CD4-positive, alpha-beta T cell treated with Interleukin-10 for 1 hour (primary cell): ENCODE measurements at regions not wholly inside any gene's neighbourhood (a gene's known extent, or its start where the extent isn't known, plus 50 kb on each side); places are given as distances from the start of the nearest gene placed in this dataset.
A peak's percentile ranks its signal among the peaks of the same experiment; 100 is the strongest.
"Not testable (repeated sequence)": the region's sequence is repeated elsewhere in the genome, so short reads cannot be mapped to it uniquely, and the experiment has no call there.

ENCODE experiments used
- DNase-seq: peaks from one replicate; pipeline ENCODE4 v3.0.0-alpha.2; 2020

DNA sequence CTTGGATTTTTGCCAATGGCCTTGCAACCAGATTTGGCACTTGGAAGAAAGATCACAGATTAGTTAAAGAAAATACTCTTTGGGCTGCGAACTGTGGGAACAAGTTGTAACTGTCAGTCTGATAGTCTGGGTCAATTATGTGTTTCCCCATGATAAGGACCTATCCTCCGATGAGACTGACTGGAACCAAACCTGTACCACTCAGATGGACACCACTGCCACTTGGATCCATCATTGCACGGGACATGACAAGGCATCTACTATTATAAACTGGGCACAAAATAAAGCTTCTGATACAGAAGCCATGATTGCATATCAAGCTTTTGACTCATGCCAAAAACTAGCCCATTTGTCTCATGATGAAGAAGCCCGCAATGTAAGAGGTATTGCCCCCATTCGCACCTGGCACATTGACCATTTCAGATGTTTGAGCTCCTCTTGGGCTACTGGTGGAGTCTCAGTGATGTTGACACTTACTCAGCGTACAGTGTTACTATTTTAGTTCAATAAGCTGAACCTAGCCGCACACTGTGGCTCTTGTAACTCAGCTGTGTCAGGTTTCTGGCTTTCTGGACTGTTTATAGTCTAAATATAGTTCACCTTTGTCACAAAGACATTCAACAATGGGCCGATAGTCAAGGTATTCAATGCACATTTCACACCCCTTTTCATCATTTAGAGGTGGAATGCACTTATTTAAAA, 179.8 kb upstream of the RBBP8 start:
- no peak for DNase-seq

DNA sequence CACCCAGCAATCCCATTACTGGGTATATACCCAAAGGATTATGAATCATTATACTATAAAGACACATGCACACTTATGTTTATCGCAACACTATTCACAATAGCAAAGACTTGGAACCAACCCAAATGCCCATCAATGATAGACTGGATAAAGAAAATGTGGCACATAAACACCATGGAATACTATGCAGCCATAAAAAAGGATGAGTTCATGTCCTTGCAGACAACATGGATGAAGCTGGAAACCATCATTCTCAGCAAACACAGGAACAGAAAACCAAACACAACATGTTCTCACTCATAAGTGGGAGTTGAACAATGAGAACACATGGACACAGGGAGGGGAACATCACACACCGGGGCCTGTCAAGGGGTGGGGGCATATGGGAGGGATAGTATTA, 169.1 kb upstream of the RBBP8 start:
- not testable (repeated sequence) for DNase-seq

DNA sequence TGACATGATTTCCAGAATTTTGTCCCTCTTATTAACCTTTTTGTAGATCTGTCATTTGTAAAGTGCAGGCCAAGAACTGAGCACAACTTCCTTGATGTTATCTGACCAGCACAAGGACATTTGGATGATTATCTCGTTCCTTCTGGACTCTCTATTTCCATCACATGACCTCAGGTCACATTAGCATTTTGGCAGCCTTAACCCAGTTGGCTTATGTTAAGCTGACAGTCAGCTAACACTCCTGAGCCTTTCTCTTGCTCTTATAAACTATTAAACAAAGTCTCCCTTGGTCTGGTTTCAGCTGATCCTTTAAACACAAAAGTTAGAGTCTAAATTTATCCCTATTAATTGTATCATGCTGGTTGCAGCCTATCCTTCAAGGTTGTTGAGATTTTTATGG, 167.2 kb upstream of the RBBP8 start:
- DNase-seq, result no peak

GRCh38 chr18:22767653-22768052, 165.5 kb upstream of the RBBP8 start:
- no peak for DNase-seq

GRCh38 chr18:22773944-22774343, 159.2 kb upstream of the RBBP8 start:
- DNase-seq, result no peak

GRCh38 chr18:22778996-22779395, 154.1 kb upstream of the RBBP8 start:
- DNase-seq, result no peak

DNA sequence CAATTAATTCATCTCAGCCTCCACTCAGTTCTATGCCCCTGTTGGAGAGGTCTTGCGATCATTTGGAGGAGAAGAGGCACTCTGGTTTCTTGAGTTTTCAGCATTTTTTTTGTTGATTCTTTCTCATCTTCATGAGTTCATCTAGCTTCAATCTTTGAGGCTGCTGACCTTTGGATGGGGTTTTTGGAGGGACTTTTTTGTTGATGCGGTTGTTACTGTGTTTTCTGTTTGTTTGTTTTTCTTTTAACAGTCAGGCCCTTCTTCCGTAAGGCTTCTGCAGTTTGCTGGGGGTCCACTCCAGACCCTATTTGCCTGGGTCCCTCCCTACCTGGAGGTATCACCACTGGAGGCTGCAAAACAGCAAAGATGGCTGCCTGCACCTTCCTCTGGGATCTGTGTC, 149.9 kb upstream of the RBBP8 start:
- DNase-seq, result no peak

DNA sequence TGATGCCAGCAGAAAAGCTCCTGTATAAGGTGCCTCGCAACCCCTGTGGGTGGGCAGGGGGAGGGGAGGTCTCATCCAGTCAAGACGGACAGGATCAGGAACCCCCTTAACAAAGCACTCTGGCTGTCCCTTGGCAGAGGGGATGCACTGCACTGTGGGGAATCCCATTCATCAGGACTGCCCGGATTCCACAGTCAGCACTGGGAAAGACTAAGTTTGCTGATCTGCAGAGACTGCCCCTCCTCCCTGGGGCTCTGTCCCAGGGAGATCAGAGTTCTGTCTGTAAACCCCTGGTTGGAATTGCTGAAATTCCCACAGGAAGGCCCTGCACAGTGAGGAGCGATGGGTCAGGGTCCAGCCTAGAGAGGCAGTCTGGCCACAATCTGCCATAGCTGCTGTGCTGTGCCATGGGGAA, 149.5 kb upstream of the RBBP8 start:
- DNase-seq, result no peak

- no peak for DNase-seq
Observed at GRCh38 chr18:22789052-22789451, 144.1 kb upstream of the RBBP8 start.

- DNase-seq, result no peak
Observed at GRCh38 chr18:22789600-22789999, 143.5 kb upstream of the RBBP8 start.

GRCh38 chr18:22790545-22791309, 142.4 kb upstream of the RBBP8 start:
- no peak for DNase-seq

- DNase-seq, result no peak
Observed at GRCh38 chr18:22791310-22791610, 141.9 kb upstream of the RBBP8 start.

DNA sequence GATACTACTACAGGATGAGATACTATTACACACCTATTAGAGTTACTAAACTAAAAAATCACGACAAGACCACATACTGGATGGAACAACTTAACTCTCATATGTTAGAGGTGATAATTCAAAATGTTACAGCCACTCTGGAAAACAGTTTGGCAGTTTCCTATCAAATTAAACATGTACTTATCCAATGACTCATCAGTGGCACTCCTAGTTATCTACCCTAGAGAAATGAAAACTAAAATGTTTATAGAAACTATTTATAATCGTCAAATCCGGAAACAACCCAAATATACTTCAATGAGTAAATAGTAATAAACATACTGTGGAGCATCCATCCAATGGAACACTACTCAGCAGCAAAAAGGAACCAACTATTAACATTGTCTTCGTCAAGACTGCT, 137.0 kb upstream of the RBBP8 start:
- no peak for DNase-seq

- DNase-seq, result no peak
Observed at GRCh38 chr18:22800551-22800951, 132.6 kb upstream of the RBBP8 start.

DNA sequence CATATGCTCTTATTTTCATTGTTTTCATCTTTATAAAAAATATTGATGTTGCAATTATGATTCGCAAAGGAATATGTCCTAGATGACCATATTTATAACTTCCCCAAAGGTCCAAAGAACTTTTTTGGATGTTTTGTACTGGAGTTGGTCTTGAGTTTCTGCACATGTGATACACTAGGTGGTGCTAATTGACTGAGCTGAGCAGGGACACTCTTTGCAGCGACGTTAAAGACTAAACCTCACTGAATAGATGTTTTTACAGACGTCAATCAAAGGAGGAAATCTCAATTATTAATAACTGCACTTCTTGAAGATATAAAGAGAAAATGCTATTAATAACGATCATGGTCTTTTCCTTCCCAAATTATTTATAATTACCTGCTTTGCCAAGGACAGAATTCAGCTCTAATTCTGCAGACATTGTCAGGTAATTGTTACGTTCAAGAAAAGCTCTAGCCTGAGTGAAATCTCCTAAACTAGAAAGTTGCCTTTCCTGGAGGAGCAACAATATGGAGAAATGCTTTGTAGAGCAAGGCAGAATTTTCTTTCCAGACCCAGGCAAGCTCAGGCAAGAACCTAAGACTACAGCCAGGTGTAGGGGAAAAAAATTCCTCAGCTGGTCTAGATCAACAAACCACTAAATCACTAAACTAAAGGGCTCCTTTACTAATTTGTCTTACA, 119.3 kb upstream of the RBBP8 start:
- peak; percentile 15 for DNase-seq

DNA sequence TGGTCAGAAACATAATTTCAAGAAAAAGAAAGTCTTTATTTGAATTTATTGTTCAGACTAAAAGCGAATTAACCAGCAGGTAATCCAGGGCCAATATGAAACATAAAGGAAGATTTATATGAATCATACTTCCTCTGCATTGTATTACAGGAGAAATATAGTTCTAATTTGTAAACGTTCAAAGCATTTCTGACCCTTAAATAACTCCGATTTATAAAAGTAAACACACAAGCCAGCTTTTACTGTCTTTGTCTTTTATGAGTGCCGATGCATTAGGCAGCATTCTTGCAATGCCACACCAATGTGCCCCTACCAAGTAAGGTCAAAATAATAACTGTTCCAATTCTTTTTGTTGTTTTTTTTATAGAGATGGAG, 118.8 kb upstream of the RBBP8 start:
- no peak for DNase-seq

DNA sequence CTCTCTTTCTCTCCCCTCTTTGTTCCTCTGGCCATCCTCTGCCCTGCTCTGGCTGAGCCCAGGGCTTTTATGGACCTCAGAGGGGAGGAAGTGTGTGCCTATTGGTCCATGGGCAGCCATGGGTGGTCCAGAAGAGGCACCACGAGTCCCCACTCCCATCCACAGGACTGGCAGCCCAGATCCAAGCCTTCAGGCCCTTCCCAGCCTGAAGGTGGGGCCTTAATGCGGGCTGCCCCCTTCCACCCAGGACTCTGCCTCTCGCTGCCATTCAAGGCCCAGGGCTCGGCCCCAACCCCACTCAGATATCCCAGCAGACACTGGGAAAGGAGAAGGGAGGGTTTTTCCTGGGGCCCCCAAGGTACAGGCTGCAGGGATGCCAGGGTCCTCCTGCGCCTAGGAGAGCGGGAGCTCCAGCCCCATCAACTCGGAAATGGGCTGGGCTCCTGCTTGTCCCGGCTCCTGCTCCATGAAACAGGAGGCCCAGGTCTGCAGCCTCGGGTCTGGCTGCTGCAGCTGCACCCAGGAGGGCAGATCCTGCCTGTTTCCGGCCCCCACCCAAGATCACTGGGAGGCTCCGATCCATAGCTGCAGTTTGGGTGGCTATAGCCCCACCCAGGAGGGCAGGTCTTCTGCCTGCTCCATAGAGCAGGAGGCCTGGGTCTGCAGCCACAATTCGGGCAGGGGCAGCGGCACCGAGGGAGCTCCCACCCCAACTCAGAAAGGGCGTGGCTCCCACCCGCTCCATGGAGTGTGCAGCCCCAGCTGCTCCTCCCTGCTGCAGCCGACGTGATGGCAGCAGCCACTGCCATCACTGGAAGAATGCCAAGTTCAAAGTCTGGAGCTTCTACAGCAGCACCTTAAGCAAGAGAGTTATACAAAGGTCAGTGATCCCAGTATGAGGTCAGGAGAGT, 116.6 kb upstream of the RBBP8 start:
- no peak for DNase-seq

DNA sequence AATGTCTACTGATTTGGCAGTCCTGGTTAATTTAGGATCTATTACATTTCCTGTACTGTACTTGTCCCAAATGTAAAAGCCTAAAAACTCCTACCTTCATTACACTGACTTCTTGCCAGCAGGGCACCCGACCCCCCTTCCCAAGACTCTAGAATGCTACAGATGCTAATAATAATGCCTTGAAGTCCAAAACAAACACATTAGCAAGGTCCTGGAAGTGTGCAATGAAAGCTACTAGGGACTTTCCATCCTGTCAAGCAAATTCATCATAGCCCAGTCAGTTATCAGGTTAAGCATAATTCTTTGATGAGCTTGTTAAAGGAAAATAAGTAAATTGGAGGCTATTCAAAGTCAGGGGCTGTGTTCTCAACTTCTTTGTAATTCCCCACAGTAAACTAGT, 115.3 kb upstream of the RBBP8 start:
- no peak for DNase-seq

- no peak for DNase-seq
Observed at GRCh38 chr18:22822024-22822423, 111.1 kb upstream of the RBBP8 start.

DNA sequence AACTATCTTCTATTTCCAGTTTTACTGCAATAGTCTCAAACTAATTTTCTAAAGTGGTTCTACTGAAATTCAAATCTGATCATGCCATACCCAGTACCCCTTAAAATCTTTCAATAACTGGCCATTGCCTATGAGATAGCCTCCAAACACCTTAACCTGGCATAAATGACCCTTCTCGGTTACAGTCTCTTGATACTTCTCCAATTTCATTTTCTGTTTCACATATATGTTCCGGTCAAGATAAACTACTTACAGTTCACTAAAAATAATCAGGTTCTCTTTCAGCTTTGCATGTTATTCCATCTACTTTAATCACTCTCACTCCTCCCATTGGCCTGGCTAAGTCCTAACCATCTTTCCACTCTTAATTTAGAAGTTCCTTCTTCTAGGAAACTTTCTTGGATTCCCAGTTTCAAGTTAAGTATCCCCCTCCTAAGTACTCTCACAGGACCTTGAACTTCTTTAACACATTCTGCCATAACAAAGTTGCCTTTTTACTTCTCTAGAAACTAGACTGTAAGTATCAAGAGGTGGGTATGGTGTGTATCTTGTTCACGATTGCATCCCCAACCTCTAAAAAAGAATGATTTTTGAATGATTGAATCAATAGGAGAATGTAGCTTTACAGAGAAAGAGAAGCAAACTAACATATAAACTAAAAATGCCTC, 110.2 kb upstream of the RBBP8 start:
- DNase-seq, result no peak

DNA sequence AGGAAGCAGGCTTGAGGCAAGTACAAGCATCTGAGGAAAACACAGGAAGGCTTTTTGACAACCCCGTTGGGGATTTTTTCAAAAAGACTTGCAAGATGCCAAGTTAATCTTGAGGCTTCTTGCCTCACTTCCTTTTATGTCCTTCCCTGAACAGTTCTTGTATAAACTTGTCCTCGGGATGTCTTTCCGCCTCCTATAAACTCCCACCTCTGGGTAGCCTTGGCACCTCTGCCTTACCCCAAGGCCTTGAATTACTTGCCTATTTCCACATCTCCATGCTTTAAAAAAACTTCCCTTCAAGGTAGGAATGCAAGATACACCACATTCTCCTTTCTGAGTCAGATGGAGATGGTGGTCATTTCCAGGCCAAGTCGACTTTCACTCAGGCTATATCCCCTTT, 106.4 kb upstream of the RBBP8 start:
- DNase-seq, result no peak

DNA sequence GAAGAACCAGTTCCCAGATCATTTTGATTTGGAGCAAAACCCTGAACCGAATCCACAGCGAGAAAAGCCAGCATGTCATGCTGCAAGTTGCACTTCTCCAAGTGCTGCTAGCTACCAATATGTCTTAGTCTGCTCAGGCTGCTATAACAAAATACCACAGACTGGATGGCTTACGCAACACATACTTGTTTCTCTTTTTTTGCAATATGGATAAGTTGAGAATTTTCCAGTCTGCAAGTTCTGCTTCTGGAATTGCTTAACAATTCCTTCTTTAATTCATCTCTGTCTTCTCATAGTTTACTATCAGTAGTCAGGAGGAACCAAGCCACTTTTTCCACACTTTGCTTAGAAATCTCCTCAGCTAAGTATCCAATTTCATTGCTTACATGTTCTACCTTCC, 105.9 kb upstream of the RBBP8 start:
- no peak for DNase-seq

- no peak for DNase-seq
Observed at GRCh38 chr18:22827741-22828140, 105.4 kb upstream of the RBBP8 start.
